Kidney (tissue), 13 donors: ENCODE measurements at regions not wholly inside any gene's neighbourhood (a gene's known extent, or its start where the extent isn't known, plus 50 kb on each side); places are given as distances from the start of the nearest gene placed in this dataset.

Source experiments
- DNase-seq, 5 donors: peaks; one replicate each; pipeline ENCODE4 v3.0.0-alpha.2; 2013 to 2020
- FAIRE-seq: peaks from 2 replicates; lab custom pipeline; 2012; peaks lifted over from hg19 to GRCh38; lab: Jason Lieb, UNC
- H3K27ac ChIP-seq, 2 donors: one replicate each; pipeline ENCODE4 v1.7.0; 2013; ENCODE audit warnings: low read depth in 2 of 2, low read length in 2 of 2, inconsistent platforms in 1 of 2
- H3K27me3 ChIP-seq: one replicate; pipeline ENCODE4 v1.7.1; 2013; ENCODE audit warnings: low read length, inconsistent platforms; ENCODE audit not compliant: control insufficient read depth, insufficient read depth
- H3K36me3 ChIP-seq, 3 donors: one replicate each; pipeline versions ENCODE4 v1.7.0 to v1.7.1; 2013; ENCODE audit warnings: low read length in 3 of 3, control low read depth in 1 of 3, inconsistent platforms in 1 of 3; ENCODE audit not compliant: insufficient read depth in 3 of 3, control insufficient read depth in 2 of 3
- H3K4me1 ChIP-seq, 3 donors: one replicate each; pipeline versions ENCODE4 v1.7.0 to v1.7.1; 2013; ENCODE audit warnings: low read length in 3 of 3, inconsistent platforms in 1 of 3, low read depth in 1 of 3; ENCODE audit not compliant: control insufficient read depth in 2 of 3, insufficient read depth in 2 of 3
- H3K4me3 ChIP-seq, 3 donors: one replicate each; pipeline versions ENCODE4 v1.7.0 to v1.8.1; 2013; ENCODE audit warnings: low read length in 3 of 3, control low read depth in 1 of 3, inconsistent platforms in 1 of 3
- H3K9ac ChIP-seq, 3 donors: one replicate each; pipeline versions ENCODE4 v1.7.0 to v1.7.1; 2013; ENCODE audit warnings: low read length in 3 of 3, control low read depth in 1 of 3, inconsistent platforms in 1 of 3
- H3K9me3 ChIP-seq, 3 donors: one replicate each; pipeline versions ENCODE4 v1.7.0 to v1.7.1; 2013; ENCODE audit warnings: low read length in 3 of 3, control low read depth in 1 of 3, inconsistent platforms in 1 of 3; ENCODE audit not compliant: control insufficient read depth in 2 of 3, insufficient read depth in 1 of 3
- CTCF ChIP-seq: IDR thresholded peaks from 3 replicates; pipeline ENCODE4 v1.5.1; 2012; ENCODE audit warnings: mild to moderate bottlenecking, moderate library complexity, borderline replicate concordance; ENCODE audit not compliant: insufficient read depth; ENCODE audit errors: extremely low read depth
- intact Hi-C: fragments of 100-400 bp; cut with DNase I; formaldehyde crosslinking; loops from one replicate; pipeline ENCODE4 v1.11.1; 2022
- donor health status: control.
- donor health status: control.
- donor health status: control.
- donor health status: control.
- donor health status: control.
- donor health status: DM: yes; HTN: yes; CAD: no.
- donor health status: Normal renal cell carcinoma (clear cell type).

GRCh38 chr14:66056926-66057552, 429.1 kb upstream of the CCDC196 start:
- Histone ChIP-seq H3K9ac (no peak overlapping the region), H3K27ac (no peak overlapping the region), H3K36me3 (no peaks in the 10 kb centered on the region), H3K9me3 (peaks cover 0 to 3% (median 0%) of the 10 kb centered on the region in 3 donors), H3K4me1 (no peaks in the 10 kb centered on the region), H3K27me3 (no peaks in the 10 kb centered on the region), H3K4me3 (no peak overlapping the region)
- intact Hi-C loops = no loop called here
- no peak for FAIRE-seq
- no peak for TF ChIP-seq CTCF
- DNase-seq = no peak

GRCh38 chr14:66065188-66065587, 421.0 kb upstream of the CCDC196 start:
- no peaks in the 10 kb centered on the region for H3K4me1 ChIP-seq
- DNase-seq = no peak
- no peak overlapping the region for H3K9ac ChIP-seq
- no peak for FAIRE-seq
- peaks cover 0 to 3% (median 0%) of the 10 kb centered on the region in 3 donors for H3K9me3 ChIP-seq
- TF ChIP-seq CTCF = no peak
- H3K4me3 ChIP-seq = no peak overlapping the region
- no peaks in the 10 kb centered on the region for H3K36me3 ChIP-seq
- H3K27me3 ChIP-seq = no peaks in the 10 kb centered on the region
- no peak overlapping the region for H3K27ac ChIP-seq
- intact Hi-C loops = no loop called here

GRCh38 chr14:66066981-66067776, 419.0 kb upstream of the CCDC196 start:
- DNase-seq (peak in 2 of 5 donors; percentile 11 to 29), FAIRE-seq (no peak)
- Histone ChIP-seq H3K27me3 (no peaks in the 10 kb centered on the region), H3K9ac (no peak overlapping the region), H3K27ac (no peak overlapping the region), H3K9me3 (no peaks in the 10 kb centered on the region), H3K36me3 (no peaks in the 10 kb centered on the region), H3K4me1 (no peaks in the 10 kb centered on the region), H3K4me3 (no peak overlapping the region)
- TF ChIP-seq CTCF = no peak
- intact Hi-C loops = no loop called here
